C1 segment of cervical spinal cord (tissue), 14 donors: ENCODE measurements at regions not wholly inside any gene's neighbourhood (a gene's known extent, or its start where the extent isn't known, plus 50 kb on each side); places are given as distances from the start of the nearest gene placed in this dataset.
A peak's percentile ranks its signal among the peaks of the same experiment; 100 is the strongest.
"Not testable (repeated sequence)": the region's sequence is repeated elsewhere in the genome, so short reads cannot be mapped to it uniquely, and the experiment has no call there.

Source experiments
- DNase-seq, 14 donors: peaks; one replicate each; lab custom pipeline; 2025; lab: John Stamatoyannopoulos, UW

DNA sequence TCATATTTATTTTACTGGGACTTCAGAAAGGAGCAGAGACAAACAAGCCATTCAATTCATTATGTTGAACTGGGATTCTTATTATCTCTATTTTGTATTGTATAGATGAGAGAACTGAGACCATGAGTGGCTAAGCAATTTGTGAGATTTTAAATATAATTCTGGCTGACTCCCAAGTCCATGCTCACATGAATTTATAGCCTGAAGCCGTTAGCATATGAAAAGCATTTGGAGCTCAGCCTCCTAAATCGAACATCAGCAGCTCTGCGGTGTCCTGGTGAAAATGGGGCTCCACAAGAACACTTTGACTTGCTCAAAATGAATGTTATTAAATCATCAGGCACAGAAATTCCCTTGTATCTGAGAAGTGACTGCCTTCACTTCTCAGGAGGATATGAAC is 96.8 kb upstream of the DPT start:
- no peak for DNase-seq

DNA sequence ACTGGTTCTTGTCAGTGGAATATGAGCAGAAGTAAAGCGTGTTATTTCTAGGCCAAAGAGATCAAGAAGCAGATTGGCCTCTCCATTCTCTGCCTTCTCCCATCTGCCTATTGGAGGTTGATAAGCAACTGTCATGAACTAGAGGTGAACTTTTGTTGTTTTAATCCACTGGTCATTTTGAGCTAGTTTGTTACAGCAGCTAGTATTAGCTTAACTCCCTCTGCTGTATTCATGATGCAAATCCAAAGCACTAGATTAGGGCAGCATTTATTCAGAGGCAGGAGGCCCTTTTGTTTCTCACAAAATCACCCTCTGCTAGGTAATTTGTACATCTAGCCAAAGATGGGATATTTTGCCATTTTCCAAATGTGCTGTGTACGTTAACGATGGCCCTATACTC is 97.3 kb upstream of the DPT start:
- DNase-seq, result no peak

DNA sequence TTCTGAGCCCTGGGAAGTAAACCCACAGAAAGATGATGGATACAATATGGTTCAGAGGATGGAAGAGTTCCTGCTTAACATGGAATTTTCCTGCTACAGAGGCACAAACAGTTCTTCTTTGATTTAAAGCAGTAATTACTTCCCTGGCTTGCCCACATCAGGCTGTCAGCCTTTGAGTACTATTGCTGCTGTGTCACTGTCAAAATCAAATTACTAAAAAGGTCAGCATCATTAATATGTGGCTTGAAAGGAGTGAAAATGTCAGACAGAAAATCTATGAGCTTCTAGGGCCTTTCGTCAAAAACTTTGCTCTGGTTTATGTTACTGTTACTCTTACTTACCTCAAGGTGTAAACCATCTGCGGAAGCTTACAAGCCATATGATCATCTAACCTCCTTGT is 98.6 kb upstream of the DPT start:
- no peak for DNase-seq

DNA sequence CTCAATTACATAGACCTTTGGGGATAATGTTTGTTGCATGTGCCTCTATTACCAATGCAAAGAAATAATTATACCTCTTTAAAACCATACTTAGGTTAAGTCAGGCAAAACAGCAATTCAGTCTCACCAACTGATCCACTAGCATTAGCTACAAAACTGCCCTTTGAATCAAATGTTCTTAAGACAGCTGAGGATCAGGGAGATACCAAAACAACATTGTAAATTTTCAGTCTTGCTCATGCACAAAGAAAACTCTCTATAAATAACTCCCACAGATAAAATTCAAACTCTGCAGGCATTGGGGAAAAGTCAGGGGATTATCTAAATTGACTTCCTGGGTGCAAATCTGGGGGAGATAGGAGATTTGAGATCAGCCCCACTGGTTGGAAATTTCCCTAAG is 100.9 kb upstream of the DPT start:
- no peak for DNase-seq

DNA sequence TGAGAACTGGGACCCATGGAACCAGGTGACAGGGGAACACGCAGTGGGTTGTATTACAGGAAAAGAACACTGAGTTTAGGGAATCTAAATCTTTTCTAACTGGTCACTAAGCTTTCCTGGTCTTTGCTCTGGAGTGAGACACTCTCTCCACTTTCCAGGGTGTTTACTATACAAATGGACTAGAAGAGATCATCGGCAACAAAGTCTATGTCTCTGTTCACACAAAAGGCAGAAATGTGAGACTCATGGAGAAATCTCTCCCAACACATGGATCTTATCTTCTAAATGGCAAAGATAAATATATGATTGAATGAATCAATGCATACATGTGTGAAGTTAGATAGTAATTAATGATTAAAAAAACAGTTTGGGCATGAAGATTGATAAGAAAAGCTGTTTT is 101.6 kb upstream of the DPT start:
- no peak for DNase-seq

DNA sequence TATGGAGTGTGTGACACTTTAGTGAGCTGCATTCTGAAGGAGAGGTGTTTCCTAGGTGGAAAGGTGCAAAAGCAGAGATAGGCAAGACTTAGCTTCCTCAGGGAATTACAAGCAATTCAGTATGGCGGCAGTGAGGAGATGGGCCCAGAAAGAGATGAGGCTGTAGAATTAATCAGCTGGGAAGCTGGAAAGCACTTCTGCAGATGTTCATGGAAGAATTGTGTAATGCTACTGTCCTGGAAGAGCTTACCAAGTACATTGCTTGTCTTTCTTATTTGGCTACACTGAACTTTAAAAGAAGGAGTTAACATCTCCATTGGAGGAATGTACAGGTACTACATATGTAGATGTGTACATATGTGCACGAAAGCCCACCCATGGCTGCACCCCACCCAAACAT is 103.7 kb upstream of the DPT start:
- DNase-seq, result no peak

DNA sequence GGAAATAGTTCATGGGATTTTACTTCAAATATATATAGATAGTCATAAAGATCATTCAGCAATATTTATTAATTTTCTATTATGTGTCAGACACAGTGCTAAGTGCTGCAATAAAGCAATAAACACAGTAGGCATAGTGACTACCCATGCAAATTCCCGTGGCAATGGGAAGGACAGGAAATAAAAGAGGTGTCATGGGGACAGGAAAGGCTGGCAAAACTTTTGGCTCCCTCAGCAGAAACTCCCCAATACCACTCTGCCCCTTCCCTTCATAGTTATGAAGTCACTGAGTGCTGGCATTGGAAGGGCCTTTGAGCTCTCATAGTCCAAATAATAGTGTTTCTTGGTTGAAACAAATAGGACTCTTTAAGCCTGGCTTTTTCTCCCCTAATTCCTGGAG is 104.4 kb upstream of the DPT start:
- DNase-seq, result peak in 3 of 14 donors; percentile 0 to 27 (median 13)

DNA sequence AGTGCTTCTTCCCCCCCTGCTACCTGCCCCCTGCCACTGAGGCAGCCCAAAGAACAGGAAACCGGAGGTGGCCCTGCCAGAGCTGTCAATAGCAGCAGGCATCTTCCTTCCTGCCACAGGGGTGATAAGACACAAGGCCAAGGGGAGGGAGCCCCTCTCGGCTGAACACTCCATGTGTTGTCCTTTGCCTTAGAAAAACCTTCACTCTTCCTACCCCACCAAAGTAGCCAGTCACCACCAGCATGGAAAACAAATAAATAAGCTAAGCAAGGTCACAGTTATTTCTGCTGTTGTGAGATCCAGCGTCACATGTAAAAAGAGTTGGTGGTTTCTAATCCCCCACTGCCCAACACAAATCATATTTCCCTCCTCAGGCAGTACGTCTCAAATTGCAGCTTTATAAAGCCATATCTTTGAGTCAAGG is 104.8 kb upstream of the DPT start:
- peak in 1 of 14 donors; percentile 27 for DNase-seq

DNA sequence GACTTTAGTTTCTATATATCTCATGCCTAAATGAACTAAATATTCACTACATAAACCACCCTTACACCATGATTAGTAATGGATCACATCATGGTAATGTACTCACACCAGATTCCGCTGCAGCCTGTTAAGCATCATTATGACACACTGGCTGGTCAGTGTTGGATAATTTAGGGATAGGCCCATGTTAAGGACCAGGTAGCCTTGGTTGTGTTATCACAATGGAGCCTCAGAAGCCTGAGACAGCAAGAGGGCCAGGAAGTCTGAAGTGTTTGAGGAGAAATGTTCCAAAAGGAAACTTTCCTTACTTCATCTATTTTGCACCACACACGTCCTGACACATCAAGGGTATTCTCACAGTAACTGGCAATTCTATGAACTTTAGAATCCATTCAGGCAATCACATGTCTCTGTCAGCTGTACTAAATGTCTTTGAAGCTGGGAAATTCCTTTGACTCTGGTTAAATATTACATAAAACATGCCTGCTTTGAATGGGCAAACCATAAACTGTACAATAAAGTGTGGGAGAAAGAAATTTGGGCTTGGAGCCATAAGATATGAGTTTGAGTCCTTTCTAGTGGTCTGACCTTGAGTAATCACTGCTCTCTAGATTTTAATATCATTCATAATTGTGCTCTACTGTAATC is 105.3 kb upstream of the DPT start:
- DNase-seq, result no peak

DNA sequence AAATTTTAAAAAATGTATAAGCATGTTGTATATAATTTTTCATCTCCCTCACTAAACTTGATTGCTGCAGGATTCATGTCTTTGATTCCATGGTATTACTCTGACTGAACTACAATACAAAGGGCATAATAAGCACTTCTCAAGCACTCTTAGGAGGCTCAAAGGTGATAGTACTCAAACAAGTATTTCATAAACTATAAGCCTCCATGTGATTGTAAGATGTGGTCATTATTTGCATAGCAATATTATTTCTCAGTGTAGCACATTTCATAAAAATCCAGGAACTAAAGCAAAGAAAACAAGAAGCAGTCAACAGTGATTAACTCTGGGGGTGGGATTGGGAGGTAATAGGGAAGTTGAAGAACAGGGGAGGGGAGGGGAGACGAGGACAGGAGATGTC is 106.2 kb upstream of the DPT start:
- no peak for DNase-seq

DNA sequence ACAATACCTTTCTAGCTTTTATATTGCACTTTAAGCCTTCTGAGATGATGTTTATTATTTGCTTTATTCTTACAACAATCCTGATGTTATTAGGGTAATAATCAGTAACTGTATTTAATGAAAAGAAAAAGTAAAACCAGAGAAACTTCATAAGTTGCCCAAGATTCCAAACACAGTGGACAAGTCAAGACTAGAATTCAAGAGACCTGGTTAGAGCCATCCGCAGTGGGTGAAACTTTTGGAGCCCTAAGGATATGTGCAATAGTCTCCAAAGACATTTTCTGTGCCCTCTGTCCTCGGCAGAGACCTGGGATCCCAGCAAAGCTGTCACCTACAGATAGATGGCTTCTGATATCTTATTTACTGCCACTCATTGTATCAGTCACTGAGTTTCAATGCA is 106.8 kb upstream of the DPT start:
- DNase-seq, result no peak

DNA sequence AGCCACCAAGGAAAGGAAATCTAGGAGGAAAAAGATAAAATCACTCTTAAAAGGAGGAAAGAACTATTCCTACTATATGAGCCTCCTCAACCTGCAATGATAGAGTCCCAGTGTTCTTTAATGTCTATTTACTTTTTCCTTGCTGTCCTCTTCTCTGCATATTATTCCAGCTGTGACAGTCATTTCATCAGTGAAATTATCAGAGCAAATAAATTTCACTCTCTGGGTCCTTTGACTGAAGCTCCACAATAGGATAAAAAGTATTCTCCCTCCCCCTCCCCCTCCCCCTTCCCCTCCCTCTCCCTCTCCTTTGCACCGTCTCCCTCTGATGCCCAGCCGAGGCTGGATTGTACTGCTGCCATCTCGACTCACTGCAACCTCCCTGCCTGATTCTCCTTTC is 107.5 kb upstream of the DPT start:
- no peak for DNase-seq

DNA sequence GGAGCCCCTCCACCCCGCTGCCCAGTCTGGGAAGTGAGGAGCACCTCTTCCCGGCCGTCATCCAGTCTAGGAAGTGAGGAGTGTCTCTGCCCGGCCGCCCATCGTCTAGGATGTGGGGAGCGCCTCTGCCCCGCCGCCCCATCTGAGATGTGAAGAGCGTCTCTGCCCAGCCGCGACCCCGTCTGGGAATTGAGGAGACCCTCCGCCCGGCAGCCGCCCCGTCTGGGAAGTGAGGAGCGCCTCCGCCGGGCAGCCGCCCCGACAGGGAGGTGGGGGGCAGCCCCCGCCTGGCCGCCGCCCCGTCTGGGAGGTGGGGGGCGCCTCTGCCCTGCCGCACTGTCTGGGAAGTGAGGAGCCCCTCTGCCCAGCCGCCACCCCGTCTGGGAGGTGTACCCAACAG is 108.2 kb upstream of the DPT start:
- DNase-seq, result not testable (repeated sequence)

DNA sequence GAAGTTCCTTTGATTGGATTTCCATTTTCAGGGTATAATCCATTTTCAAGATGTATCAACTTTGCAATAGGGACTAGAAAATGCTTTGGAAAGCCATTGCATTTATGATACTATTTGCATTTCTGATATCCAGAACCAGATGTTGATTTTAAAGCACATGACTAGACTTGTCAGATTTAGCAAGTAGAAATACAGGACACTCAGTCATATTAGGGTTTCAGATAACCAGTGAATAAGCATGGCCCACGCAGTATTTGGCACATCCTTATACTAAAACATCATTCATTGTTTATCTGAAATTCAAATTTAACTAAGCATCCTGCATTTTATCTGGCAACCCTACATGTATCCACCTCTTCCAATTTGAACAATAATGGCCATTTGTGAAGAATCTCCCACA is 113.3 kb upstream of the DPT start:
- no peak for DNase-seq

DNA sequence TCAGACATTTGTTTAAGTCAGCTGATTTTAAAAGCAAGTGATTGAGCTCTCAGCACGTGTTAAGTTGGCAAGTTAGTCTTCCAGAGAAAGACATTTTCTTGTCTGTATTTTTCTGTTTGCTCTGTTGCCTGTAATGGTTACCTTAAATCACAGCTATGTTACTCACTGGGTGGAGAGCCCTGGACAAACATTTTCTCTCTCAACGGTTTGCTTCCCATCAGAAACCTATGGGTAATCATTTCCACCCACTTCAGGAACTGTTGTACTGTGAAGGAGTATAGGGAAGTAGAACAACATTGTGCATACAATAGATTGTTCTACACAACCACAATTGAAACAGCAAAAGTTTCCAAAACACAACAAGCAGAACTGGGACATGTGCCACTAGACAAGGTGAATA is 113.9 kb upstream of the DPT start:
- no peak for DNase-seq

DNA sequence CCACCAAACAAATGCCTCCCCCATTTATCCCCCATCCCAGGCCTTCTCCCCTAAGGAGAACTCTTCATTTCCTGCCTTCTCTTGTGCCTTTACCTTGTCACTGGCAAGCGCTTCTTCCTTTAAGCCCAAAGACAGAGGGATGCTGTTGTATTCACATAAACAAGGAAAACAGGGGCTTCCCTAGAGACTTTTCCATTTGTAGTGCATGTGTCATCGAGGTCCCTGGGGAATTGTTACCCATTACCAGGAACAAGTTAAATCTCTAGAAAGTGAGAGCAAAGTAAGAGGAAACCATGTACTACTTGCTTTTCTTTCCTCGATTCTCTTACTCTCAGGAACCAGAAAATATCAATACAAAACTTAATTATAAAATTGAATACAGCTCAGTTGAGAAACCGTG is 114.4 kb upstream of the DPT start:
- DNase-seq, result no peak

DNA sequence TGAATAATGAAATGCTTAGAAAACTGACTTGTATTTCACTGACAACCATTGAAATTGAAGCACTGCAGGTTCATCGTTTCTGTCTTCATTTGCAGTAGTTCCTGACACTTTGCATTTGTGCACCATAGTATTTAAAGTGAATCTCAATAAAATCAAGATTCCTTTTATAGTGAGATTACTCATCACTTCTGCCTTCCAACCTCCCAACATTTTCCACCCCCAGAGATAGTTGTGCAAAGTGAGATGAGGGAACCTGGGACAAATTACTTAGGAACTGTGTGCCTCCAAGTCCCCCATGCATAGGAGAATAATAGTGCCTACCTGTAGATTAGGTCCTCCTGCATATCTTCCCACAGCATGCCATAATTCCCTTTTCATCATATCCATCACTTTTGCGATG is 114.9 kb upstream of the DPT start:
- DNase-seq, result no peak

DNA sequence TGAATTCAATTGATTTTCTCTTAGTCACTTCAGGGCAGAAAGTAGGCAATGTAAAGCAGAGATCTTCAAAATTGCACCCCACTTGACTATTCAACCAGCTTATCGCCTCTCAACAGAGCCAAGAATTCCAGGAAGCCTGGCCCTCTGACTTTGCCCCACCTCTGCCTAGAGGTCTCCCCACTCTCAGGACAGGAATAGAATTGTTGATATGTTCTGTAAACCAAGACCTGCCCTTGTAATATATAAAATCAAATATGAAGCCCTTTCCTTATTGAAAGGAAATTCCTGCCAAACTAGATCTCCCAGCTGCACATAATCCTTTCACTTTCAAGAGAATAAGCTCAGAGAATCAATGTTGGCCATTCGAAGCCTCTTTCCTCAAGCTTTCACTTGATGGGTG is 116.1 kb upstream of the DPT start:
- DNase-seq, result no peak

DNA sequence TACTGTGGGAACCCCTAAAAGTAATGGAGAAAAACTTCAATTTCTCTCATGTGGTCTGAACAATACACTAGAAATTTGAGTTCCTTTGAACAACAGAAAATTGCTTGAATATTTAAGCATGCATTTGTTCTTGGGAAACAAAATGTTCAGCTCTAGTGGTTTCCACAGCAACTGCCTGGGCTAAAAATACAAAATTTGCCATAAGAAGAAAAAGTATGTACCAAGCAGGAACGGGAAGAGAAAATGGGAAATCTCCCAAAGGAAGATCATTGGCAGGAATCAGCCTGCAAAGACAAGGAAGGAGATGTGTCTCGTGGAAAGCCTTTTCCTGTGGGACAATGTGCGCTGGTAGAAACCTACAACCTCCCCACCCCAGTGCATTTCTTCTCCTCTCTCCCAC is 119.0 kb upstream of the DPT start:
- DNase-seq, result no peak

DNA sequence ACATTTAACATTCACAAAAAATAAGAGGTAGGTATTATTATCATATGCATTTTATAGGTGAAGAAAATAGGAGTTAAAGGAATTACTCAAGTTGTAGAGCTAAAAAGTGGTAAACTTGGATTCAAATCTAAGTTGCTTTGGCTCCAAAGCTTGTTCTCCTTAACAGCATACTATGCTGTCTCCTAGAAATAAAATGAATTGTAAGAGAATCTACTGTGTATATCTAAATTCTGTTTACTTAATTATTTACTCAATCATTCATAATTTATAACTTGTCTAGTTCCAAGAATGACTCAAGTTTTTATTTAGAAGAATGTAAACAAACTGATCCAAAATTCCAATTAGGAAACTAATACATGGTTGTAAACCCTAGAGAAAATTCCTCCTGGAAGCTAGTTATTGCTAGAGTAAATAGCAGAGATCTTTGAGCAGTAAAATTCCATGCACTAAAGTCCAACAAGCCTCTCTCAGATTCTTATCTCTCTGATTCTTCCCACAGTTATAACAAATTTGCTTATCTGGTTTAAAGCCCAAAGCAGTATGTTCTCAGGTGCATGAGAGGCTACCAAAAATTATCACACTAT is 132.5 kb upstream of the DPT start:
- no peak for DNase-seq

DNA sequence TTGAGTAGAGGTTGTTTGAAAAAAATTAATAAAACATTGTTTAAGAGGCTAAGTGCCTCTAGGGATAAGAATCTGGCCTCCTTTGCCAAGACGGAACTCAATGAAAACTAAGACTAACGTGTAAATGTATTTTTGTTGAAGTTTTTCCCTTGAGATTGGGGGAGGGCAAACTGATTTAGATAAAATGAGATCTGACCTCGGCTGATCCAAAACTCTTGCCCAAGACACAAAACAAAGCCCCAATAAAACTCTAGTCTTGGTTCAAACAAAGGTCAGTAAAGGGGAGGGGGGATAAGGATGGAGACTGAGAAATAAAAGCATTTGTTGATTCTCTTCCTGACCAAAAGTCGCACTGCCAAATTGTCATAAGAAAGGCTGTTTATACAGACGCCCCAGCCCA is 134.8 kb upstream of the DPT start:
- no peak for DNase-seq

DNA sequence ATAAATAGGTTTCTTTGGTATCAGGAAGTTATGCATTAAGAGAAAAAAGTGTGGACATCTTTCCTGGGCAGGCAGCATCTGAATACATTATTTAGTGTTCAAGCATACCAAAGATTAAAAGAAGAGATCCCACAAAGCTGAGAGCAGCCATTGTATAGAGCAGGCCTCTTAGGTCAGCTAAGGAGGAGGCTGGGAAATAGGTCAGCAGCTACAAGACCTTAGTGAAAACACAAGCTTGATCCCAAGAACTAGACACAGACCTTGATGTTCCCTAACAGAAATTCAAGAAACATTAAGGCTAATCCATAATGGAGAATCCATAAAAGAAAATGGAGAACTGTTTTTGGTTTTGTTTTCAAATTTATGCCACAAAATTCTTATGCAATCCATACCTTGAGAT is 135.3 kb upstream of the DPT start:
- no peak for DNase-seq

DNA sequence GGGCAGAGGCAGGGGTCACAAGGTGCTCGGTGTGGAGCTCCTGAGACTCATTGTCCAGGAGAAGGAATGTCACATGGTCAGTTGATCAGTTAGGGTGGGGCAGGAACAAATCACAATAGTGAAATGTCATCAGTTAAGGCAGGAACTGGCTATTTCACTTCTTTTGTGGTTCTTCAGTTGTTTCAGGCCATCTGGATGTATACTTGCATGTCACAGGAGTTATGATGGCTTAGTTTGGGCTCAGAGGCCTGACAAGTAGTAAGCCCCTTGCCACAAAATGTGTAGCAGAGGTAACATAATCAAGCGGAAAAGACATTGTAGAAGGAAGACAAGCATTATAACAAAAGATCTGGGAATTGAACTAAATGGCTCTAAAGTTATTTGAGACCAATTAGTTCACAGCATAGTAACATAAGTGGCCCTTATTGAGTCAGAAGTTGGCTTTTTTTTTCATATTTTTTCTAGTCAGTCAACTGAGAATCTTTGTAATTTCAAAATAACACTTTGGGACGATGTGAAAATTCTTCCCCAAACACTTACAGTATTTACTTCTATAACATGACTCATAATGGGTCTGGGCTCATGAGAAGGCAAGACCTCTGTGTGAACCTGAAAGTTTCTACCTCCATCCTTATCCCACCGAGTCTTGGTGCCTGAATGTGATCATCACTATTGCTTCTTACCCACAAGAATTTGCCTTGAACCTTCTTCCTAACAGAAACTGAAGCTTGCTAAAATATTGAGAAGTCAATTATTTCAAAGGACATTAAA is 137.0 kb upstream of the DPT start:
- DNase-seq, result no peak
